OCI-LY3 (cell line): ENCODE measurements at regions not wholly inside any gene's neighbourhood (a gene's known extent, or its start where the extent isn't known, plus 50 kb on each side); places are given as distances from the start of the nearest gene placed in this dataset.

ENCODE experiments used
- EZH2phosphoT487 ChIP-seq: fragments of 200-600 bp; shearing (Covaris generic); IDR thresholded peaks from 2 replicates; pipeline ENCODE4 v1.6.1; 2018; ENCODE audit warnings: antibody characterized with exemption, mixed run types, low read depth
- TF ChIP-seq, protein P1 (sequence below): fragments of 200-600, 300-600 bp; sonication (generic); IDR thresholded peaks from 2 replicates; pipeline ENCODE4 v1.5.1; 2014; ENCODE audit warnings: antibody characterized with exemption, low read length, low read depth

- TF ChIP-seq, protein P1, sequence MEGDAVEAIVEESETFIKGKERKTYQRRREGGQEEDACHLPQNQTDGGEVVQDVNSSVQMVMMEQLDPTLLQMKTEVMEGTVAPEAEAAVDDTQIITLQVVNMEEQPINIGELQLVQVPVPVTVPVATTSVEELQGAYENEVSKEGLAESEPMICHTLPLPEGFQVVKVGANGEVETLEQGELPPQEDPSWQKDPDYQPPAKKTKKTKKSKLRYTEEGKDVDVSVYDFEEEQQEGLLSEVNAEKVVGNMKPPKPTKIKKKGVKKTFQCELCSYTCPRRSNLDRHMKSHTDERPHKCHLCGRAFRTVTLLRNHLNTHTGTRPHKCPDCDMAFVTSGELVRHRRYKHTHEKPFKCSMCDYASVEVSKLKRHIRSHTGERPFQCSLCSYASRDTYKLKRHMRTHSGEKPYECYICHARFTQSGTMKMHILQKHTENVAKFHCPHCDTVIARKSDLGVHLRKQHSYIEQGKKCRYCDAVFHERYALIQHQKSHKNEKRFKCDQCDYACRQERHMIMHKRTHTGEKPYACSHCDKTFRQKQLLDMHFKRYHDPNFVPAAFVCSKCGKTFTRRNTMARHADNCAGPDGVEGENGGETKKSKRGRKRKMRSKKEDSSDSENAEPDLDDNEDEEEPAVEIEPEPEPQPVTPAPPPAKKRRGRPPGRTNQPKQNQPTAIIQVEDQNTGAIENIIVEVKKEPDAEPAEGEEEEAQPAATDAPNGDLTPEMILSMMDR, result no peak
- no peak for TF ChIP-seq EZH2phosphoT487
These were observed 81.3 kb upstream of the ARMC2 start for GRCh38 chr6:108766886-108767285.
